ENCODE measurements at regions not wholly inside any gene's neighbourhood (a gene's known extent, or its start where the extent isn't known, plus 50 kb on each side); places are given as distances from the start of the nearest gene placed in this dataset.

GRCh38 chr3:134104031-134104430, 74.3 kb upstream of the SLCO2A1 start:
- no peak overlapping the region for H3K9ac ChIP-seq (replicated peaks in 1 of 4; ENCODE audit: extremely low read depth in 1 of 4, low read depth in 3 of 4, low read length in 3 of 4)
- no peaks in the 10 kb centered on the region for H3K27me3 ChIP-seq (replicated peaks in 1 of 4; ENCODE audit: control insufficient read depth in 3 of 4, extremely low read depth in 1 of 4, insufficient read depth in 3 of 4, low read length in 3 of 4)
- FAIRE-seq: no peak
- H4K5ac ChIP-seq (ENCODE audit: insufficient read length, low read depth, low read length): no peak overlapping the region
- no peak overlapping the region for H2BK15ac ChIP-seq (ENCODE audit: low read length)
- H4K20me1 ChIP-seq (replicated peaks in 1 of 2; ENCODE audit: control insufficient read depth in 1 of 2, insufficient read depth in 2 of 2, low read length in 2 of 2): no peaks in the 10 kb centered on the region
- no peak overlapping the region for H4K91ac ChIP-seq (replicated peaks; ENCODE audit: insufficient read length, low read length)
- H3K56ac ChIP-seq (replicated peaks; ENCODE audit: insufficient read length, low read depth, low read length): no peak overlapping the region
- no peak overlapping the region for H3K27ac ChIP-seq (ENCODE audit: low read depth, low read length)
- H2AFZ ChIP-seq (ENCODE audit: low read length): no peak overlapping the region
- H2BK20ac ChIP-seq (ENCODE audit: low read length): no peak overlapping the region
- H3K79me1 ChIP-seq (ENCODE audit: low read depth, low read length): no peaks in the 10 kb centered on the region
- H3K23ac ChIP-seq (ENCODE audit: insufficient read length): no peak overlapping the region
- POLR2A ChIA-PET (ENCODE audit: partially characterized antibody): interaction anchor here (0.7 kb wide), 1 partner anchor 153 kb away, joined by 3 read pairs; no protein-coding TSS in a partner anchor
- H4K8ac ChIP-seq (ENCODE audit: extremely low read depth, insufficient read depth, low read length): no peak overlapping the region
- H3K18ac ChIP-seq (ENCODE audit: extremely low read depth, low read length): no peak overlapping the region
- DNase-seq (ENCODE audit: low read depth in 1 of 2, low spot score in 2 of 2): no peak
- no peaks in the 10 kb centered on the region for H3K79me2 ChIP-seq (ENCODE audit: control insufficient read depth in 1 of 2, insufficient read depth in 2 of 2, low read length in 2 of 2)
- no peaks in the 10 kb centered on the region for H3K36me3 ChIP-seq (ENCODE audit: control insufficient read depth in 2 of 4, insufficient read depth in 4 of 4, low read length in 3 of 4)
- 92% methylated on average over 2 of the region's 2 CpGs; no CpG with 5 or more reads in 1 of the 2 experiments for WGBS, 2 experiments (ENCODE audit: extremely low coverage in 1 of 2, insufficient coverage in 1 of 2, insufficient read length in 1 of 2, insufficient replicate concordance in 2 of 2, low coverage in 1 of 2, low lambda C conversion rate in 2 of 2, missing lambda C conversion rate in 1 of 2)
- H3K4me2 ChIP-seq (ENCODE audit: insufficient read depth in 1 of 2, low read depth in 2 of 2, low read length in 2 of 2): no peak overlapping the region
- H3K4me3 ChIP-seq (ENCODE audit: extremely low read depth in 1 of 4, insufficient read depth in 2 of 4, low read depth in 3 of 4, low read length in 4 of 4): no peak overlapping the region
- H3K4ac ChIP-seq (replicated peaks; ENCODE audit: insufficient read length, low read depth, low read length): no peak overlapping the region
- H2BK12ac ChIP-seq (ENCODE audit: low read depth, low read length): no peak overlapping the region
- H2AK5ac ChIP-seq (ENCODE audit: low read depth, low read length): no peak overlapping the region
- H3K9me3 ChIP-seq (ENCODE audit: insufficient read depth in 2 of 2, low read depth in 1 of 2, low read length in 1 of 2): peaks cover 19 to 20% of the 10 kb centered on the region in 2 experiments
- no peaks in the 10 kb centered on the region for H3K23me2 ChIP-seq (ENCODE audit: low read depth, low read length)
- H3K14ac ChIP-seq (ENCODE audit: insufficient read length): no peak overlapping the region
- H2BK120ac ChIP-seq (replicated peaks; ENCODE audit: low read depth, low read length): no peak overlapping the region
- CTCF ChIA-PET (ENCODE audit: partially characterized antibody): interaction anchor here (0.9 kb wide), 1 partner anchor 63 kb away, joined by 3 read pairs; no protein-coding TSS in a partner anchor
- no peak overlapping the region for H2BK5ac ChIP-seq (ENCODE audit: low read depth, low read length)
- 0 out of 7 replicates have a peak, but pooled peaks cover 0 to 3% (median 0%) of the 10 kb centered on the region in 4 experiments for H3K4me1 ChIP-seq (replicated peaks in 1 of 4; ENCODE audit: control insufficient read depth in 3 of 4, insufficient read depth in 4 of 4, low read length in 3 of 4)
- TF ChIP-seq EGR1 (IDR thresholded peaks at IDR 0.05; ENCODE audit: borderline replicate concordance, low read depth, low read length): no peak
- no peak for TF ChIP-seq EP300 (IDR thresholded peaks at IDR 0.05; ENCODE audit: borderline replicate concordance in 1 of 2, low read depth in 2 of 2, low read length in 2 of 2)
- no peak for TF ChIP-seq JUN (IDR thresholded peaks at IDR 0.05; ENCODE audit: low read depth, low read length)
- no peak for TF ChIP-seq ZNF274 (IDR thresholded peaks at IDR 0.05; ENCODE audit: borderline replicate concordance, extremely low read depth, low read length)
- TF ChIP-seq RAD21 (IDR thresholded peaks at IDR 0.05 in 1 of 2, conservative IDR thresholded peaks at IDR 0.05 in 1 of 2; ENCODE audit: low read depth in 2 of 2, low read length in 2 of 2): no peak
- TF ChIP-seq KDM1A (IDR thresholded peaks at IDR 0.05; ENCODE audit: borderline replicate concordance, low read length): no peak
- TF ChIP-seq, protein P1, sequence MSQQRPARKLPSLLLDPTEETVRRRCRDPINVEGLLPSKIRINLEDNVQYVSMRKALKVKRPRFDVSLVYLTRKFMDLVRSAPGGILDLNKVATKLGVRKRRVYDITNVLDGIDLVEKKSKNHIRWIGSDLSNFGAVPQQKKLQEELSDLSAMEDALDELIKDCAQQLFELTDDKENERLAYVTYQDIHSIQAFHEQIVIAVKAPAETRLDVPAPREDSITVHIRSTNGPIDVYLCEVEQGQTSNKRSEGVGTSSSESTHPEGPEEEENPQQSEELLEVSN (IDR thresholded peaks at IDR 0.05): no peak

Measured in H1 (cell line).